Epithelial cell of proximal tubule (primary cell): ENCODE measurements at regions not wholly inside any gene's neighbourhood (a gene's known extent, or its start where the extent isn't known, plus 50 kb on each side); places are given as distances from the start of the nearest gene placed in this dataset.

ENCODE experiments used
- DNase-seq: peaks from one replicate; pipeline ENCODE4 v3.0.0-alpha.2; 2011; ENCODE audit warnings: low read depth
- H3K4me3 ChIP-seq: 2 replicates; pipeline ENCODE4 v1.5.1; 2011; ENCODE audit warnings: low read depth, mild to moderate bottlenecking, low read length
- TF ChIP-seq, protein P1 (sequence below): conservative IDR thresholded peaks from 2 replicates; pipeline ENCODE4 v1.5.1; 2012; ENCODE audit warnings: low read depth, mild to moderate bottlenecking, low read length

DNA sequence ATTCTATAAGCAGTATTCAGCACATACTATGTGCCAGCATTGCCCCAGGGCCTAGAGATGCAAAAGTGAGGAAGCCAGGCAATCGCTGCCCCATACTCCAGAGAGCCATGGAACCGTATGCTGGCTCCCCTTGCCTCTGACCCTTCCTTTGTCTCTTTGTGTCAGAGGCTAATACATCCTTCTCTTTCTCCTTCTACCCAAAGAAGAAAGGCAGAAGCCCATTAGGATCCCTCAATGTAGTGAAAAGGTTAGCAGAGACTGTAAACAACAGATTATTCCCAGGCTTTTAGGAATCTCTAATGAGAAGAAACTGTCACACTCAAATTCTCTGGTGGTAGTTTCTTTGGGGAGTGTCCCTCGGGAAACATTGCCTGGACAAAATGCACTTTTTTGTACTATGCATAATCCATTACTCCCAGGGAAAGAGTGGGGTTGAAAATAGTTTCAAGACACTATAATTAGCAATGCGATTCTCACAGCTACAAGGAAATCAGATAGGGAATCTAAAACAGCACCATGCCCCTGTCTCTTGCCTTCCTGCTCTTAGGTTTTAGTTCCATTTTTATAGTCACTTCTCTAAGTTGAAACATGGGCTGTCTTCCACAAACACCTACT lies 325.2 kb upstream of the CNR1 start:
- no peak for DNase-seq
- H3K4me3 ChIP-seq: no peak overlapping the region
- TF ChIP-seq, protein P1, sequence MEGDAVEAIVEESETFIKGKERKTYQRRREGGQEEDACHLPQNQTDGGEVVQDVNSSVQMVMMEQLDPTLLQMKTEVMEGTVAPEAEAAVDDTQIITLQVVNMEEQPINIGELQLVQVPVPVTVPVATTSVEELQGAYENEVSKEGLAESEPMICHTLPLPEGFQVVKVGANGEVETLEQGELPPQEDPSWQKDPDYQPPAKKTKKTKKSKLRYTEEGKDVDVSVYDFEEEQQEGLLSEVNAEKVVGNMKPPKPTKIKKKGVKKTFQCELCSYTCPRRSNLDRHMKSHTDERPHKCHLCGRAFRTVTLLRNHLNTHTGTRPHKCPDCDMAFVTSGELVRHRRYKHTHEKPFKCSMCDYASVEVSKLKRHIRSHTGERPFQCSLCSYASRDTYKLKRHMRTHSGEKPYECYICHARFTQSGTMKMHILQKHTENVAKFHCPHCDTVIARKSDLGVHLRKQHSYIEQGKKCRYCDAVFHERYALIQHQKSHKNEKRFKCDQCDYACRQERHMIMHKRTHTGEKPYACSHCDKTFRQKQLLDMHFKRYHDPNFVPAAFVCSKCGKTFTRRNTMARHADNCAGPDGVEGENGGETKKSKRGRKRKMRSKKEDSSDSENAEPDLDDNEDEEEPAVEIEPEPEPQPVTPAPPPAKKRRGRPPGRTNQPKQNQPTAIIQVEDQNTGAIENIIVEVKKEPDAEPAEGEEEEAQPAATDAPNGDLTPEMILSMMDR: no peak

GRCh38 chr6:88490908-88491264 lies 324.7 kb upstream of the CNR1 start:
- no peak overlapping the region for H3K4me3 ChIP-seq
- no peak for DNase-seq
- TF ChIP-seq, protein P1: no peak

DNA sequence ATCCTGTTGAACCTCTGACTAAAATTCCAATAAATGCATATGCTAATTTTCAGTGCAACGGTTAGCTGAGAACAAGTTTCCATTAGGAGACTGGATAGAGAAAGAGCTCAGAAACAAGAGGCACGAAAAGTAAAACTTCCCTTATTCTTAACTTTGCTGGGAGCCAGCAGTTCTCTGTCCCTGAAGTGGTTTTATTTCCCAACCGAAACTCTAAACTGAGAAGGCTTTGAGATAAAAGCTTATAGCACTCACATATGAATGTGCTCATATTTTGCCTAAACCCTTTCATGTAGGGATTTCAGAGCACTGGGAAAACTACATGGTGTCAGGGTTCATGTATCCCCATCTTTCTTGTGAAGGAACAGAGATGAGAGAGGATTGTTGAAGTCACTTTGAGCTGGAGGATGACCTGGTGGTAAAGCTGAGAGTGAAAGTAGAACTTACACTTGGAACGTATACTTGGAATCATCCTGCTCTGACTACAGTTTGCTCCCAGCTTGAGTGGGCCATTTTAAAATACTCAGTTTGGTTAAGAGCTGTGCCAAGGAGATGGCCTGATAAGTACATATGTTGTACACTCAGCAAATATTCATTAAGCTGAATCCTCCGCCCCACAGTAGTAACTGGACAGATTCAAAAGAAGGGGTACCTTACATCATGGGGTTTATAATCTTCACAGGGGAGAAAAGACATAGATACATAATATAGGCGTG lies 324.2 kb upstream of the CNR1 start:
- no peak for DNase-seq
- H3K4me3 ChIP-seq: no peak overlapping the region
- TF ChIP-seq, protein P1: no peak

DNA sequence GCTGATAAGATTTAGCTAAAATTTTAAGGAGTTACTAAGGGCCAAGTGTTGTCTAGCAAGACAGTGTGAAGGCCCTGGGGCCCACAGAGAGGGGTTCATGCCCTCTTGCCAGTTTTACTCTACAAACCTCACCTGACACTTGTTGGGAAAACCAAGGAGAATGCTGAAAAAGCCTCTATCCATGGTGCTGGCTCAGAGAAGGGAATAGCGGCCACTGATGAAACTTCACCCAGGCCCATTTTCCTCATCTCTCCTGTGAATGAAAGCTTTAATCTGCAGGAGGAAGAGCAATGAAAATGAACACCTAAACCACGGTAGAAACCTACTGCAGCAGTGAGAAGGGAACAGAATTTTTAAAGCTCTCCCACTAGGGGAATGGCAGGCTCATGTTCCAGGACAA lies 317.3 kb upstream of the CNR1 start:
- no peak for DNase-seq
- TF ChIP-seq, protein P1: no peak

DNA sequence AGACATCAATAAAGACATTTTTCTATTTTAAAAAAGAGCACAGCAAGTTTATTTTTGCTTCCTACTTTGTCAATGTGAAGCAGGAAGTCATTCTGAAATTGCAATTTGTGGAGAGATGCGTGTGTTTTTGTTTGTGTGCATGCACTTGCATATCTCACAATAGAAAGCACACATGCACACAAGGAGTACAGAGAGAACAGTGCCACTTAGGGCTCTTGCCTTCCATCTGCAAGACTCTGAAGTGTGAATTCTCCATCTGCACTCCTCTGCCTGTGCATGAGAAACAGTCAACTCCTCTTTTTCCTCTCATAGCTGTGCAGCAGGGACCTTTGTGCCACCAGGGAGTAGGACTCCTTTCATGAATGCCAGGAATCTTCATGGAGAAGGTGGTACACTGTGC lies 316.3 kb upstream of the CNR1 start:
- TF ChIP-seq, protein P1: no peak
- H3K4me3 ChIP-seq: no peak overlapping the region
- DNase-seq: no peak

More for the DNA sequence above, 317.3 kb upstream of the CNR1 start:
- H3K4me3 ChIP-seq: no peak overlapping the region

DNA sequence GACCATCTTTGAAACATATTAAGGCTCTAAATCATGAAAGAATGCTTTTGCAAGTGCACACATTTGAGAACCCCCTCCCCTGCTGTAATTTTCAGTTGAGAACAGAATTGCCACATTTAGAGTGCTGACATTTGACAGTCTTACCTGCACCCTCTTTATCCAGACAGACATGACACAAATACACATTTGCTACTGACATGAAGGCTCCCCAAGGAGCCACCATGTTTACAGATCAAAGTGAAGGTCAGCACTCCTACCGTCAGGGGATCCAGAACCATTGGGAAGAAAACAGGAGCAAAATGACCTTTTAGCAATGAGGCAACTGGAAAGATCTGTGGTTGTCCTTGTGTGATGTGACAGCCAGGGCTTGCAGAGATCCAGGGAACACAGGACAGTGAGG lies 315.4 kb upstream of the CNR1 start:
- no peak overlapping the region for H3K4me3 ChIP-seq
- TF ChIP-seq, protein P1: no peak
- DNase-seq: no peak

DNA sequence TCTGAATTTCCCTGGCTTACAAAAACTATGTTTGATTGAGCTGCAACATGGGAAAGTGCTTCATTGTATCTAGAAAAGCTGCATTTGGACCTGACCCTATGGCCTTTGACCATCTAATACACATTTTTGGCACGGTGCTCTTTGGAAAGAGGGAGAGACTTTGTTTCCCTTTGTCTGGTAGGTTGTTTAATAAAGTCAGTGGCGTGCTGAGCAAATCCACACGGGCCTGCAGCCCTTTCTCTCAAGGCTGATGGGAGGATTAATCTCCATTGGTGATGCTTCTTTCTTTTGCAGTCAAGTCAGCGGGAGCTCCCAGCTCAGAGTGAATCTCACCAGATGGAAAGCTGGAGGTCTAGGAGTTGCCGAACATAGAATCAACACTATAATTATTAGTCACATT lies 314.7 kb upstream of the CNR1 start:
- DNase-seq: no peak

More for the DNA sequence above, 314.7 kb upstream of the CNR1 start:
- H3K4me3 ChIP-seq: no peak overlapping the region
- TF ChIP-seq, protein P1: no peak
